OCI-LY7 (cell line): ENCODE measurements at regions not wholly inside any gene's neighbourhood (a gene's known extent, or its start where the extent isn't known, plus 50 kb on each side); places are given as distances from the start of the nearest gene placed in this dataset.

Experiments
- BruUV-seq: library from RNA; stranded (reverse); fragments of 400-500 nt; replicated peaks from 2 replicates; lab custom pipeline; 2021; lab: Mats Ljungman, UMichigan
- CTCF ChIA-PET: fragments of 300-600 bp; sonication (Branson Sonifier 250); formaldehyde crosslinking; loops from one replicate; lab custom pipeline; 2022; ENCODE audit warnings: antibody characterized with exemption; ENCODE audit not compliant: unreplicated experiment; lab: Charles Lee
- POLR2A ChIA-PET: fragments of 300-600 bp; sonication (Branson Sonifier 250); formaldehyde crosslinking; loops from one replicate; lab custom pipeline; 2022; ENCODE audit warnings: antibody characterized with exemption; lab: Charles Lee
- DNase-seq: peaks from one replicate; pipeline ENCODE4 v3.0.0-alpha.2; 2015; ENCODE audit warnings: low spot score
- H2AFZ ChIP-seq: fragments of 200-600 bp; sonication (generic), shearing (Covaris generic); 2 replicates; pipeline ENCODE4 v1.6.1; 2014; ENCODE audit warnings: mild to moderate bottlenecking, antibody characterized with exemption, low read length, moderate library complexity
- H3K27ac ChIP-seq: fragments of 200-600 bp; sonication (generic); 2 replicates; pipeline ENCODE4 v1.5.1; 2014; ENCODE audit warnings: mixed run types, low read depth, mild to moderate bottlenecking, moderate library complexity, low read length, inconsistent platforms; ENCODE audit not compliant: poor library complexity, severe bottlenecking
- H3K36me3 ChIP-seq: fragments of 200-600 bp; sonication (generic); 2 replicates; pipeline ENCODE4 v1.6.1; 2014; ENCODE audit warnings: mild to moderate bottlenecking, antibody characterized with exemption, low read length, moderate library complexity, mixed read lengths; ENCODE audit not compliant: insufficient read depth
- H3K4me1 ChIP-seq: fragments of 200-600 bp; sonication (generic); 2 replicates; pipeline ENCODE4 v1.5.1; 2014; ENCODE audit warnings: mild to moderate bottlenecking, low read length; ENCODE audit not compliant: insufficient read depth, poor library complexity, severe bottlenecking
- H3K4me2 ChIP-seq: fragments of 200-600 bp; sonication (generic); 2 replicates; pipeline ENCODE4 v1.6.1; 2014; ENCODE audit warnings: mild to moderate bottlenecking, low read length
- H3K4me3 ChIP-seq: fragments of 200-600 bp; sonication (generic); 2 replicates; pipeline ENCODE4 v1.5.1; 2014; ENCODE audit warnings: mild to moderate bottlenecking, low read depth, low read length; ENCODE audit not compliant: poor library complexity, severe bottlenecking
- H3K79me2 ChIP-seq: fragments of 200-600 bp; sonication (generic); 2 replicates; pipeline ENCODE4 v1.6.1; 2016; ENCODE audit warnings: low read depth, mild to moderate bottlenecking, low read length, moderate library complexity, mixed read lengths; ENCODE audit not compliant: insufficient read depth
- H3K9me2 ChIP-seq: fragments of 200-600 bp; sonication (generic); 2 replicates; pipeline ENCODE4 v1.6.1; 2016; ENCODE audit warnings: mild to moderate bottlenecking, low read length, mixed read lengths; ENCODE audit not compliant: insufficient read depth
- H3K9me3 ChIP-seq: fragments of 200-600 bp; sonication (generic); 2 replicates; pipeline ENCODE4 v1.6.1; 2014; ENCODE audit warnings: mild to moderate bottlenecking, mixed run types, low read length, mixed read lengths
- H4K20me1 ChIP-seq: fragments of 200-600 bp; sonication (generic); 2 replicates; pipeline ENCODE4 v1.6.1; 2014; ENCODE audit warnings: mild to moderate bottlenecking, antibody characterized with exemption, low read length, moderate library complexity, mixed read lengths; ENCODE audit not compliant: insufficient read depth
- CTCF ChIP-seq: fragments of 200-600 bp; sonication (generic); conservative IDR thresholded peaks from 2 replicates; pipeline ENCODE4 v1.5.1; 2014; ENCODE audit warnings: mild to moderate bottlenecking, antibody characterized with exemption, low read length, moderate library complexity, mixed read lengths
- EZH2phosphoT487 ChIP-seq: fragments of 200-600 bp; sonication (generic); IDR thresholded peaks from 2 replicates; pipeline ENCODE4 v1.6.1; 2018; ENCODE audit warnings: low read depth, borderline replicate concordance, mild to moderate bottlenecking, mixed run types, antibody characterized with exemption, low read length, moderate library complexity, mixed read lengths
- intact Hi-C: fragments of 100-400 bp; cut with micrococcal nuclease; formaldehyde crosslinking; loops from one replicate; pipeline ENCODE4 v1.10.0; 2022; ENCODE audit not compliant: unreplicated experiment

DNA sequence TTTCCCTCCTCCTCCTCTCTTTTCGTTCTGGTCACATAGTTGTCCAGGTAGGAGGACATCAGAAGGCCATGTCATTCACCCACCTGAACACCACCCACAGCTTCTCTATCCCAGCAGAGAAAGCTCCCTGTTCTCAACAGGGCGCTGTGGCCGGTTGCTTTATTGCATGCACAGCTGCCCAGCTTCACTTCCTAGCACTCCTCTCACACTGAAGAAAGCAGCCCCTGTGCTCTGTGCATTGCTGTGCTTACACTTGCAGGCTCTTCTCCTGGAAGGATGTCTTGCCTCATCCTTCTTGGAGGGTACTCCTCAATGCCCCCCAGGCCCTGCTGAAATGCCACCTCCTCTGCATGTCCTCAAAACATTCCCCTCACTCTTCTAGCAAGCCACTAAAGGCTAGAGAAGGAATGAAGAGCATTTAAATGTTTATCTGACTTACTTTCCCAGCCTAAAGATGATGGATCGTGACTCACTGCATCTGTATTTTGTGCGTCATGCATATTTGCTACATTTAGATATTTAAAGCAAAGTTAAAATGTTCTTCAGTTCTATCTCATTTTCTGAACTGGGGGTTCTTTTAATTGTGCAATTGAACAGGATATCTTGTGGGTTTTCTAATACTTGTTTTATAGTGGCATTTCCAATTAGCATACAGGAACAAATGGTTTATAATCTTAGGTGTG is 186.4 kb upstream of the PUDP start:
- Histone ChIP-seq H3K9me3 (no peaks in the 10 kb centered on the region), H3K4me3 (no peak overlapping the region), H4K20me1 (no peaks in the 10 kb centered on the region), H3K79me2 (no peaks in the 10 kb centered on the region), H3K4me1 (no peaks in the 10 kb centered on the region), H3K36me3 (peaks cover 62% of the 10 kb centered on the region), H2AFZ (no peak overlapping the region), H3K9me2 (no peaks in the 10 kb centered on the region), H3K4me2 (no peak overlapping the region), H3K27ac (no peak overlapping the region)
- ChIA-PET POLR2A (no interaction called here), CTCF (no interaction called here)
- intact Hi-C loops = no loop called here
- no peak for DNase-seq
- no TSS peak for BruUV-seq
- TF ChIP-seq CTCF (no peak), EZH2phosphoT487 (no peak)

DNA sequence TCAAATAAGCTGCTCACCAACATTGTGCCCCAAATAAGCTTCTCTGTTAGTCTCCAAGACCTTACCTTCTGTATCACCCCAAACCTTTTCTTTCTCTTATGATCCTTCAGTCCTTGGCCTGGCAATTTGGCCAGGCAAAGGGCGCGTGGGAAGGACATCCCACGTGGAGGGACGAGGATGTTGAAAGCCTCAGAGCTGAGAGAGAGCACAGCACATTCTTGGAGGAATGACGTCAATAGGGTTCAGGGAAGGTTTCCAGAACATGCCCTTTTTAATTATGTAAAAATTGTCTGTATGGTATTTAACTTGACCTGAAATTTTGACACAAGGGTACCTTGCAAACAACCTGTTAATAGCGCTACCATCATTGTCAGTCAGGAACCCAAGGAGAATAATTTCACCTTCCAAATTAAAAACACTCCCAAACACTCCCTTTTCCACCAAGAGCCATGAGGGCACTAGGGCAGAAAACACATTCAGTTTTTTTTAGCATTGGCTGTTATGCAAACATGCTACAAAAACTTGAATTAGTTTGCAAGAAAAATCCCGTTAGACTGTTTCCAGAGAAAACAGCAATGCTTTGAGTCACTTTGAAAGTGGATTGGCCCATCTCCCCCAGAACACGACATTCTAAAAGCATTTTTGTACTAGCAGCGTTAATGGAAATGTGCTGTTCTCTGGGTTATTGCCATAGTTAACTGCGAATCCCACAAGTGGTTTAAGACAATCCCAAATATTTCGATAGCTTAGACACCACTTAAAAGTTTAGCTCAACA is 183.2 kb upstream of the PUDP start:
- Histone ChIP-seq H3K4me3 (no peak overlapping the region), H3K36me3 (peaks cover 72% of the 10 kb centered on the region), H3K9me2 (no peaks in the 10 kb centered on the region), H4K20me1 (no peaks in the 10 kb centered on the region), H2AFZ (no peak overlapping the region), H3K27ac (no peak overlapping the region), H3K4me1 (no peaks in the 10 kb centered on the region), H3K79me2 (no peaks in the 10 kb centered on the region), H3K4me2 (no peak overlapping the region), H3K9me3 (no peaks in the 10 kb centered on the region)
- no peak for DNase-seq
- intact Hi-C loops = no loop called here
- POLR2A ChIA-PET = interaction anchor here (0.6 kb wide), 2 partner anchors 198 to 270 kb away, joined by 3 read pairs; no protein-coding TSS in a partner anchor
- TF ChIP-seq EZH2phosphoT487 = no peak
- TF ChIP-seq CTCF = no peak
- BruUV-seq = no TSS peak
- CTCF ChIA-PET = no interaction called here

- CTCF ChIA-PET = no interaction called here
- Histone ChIP-seq H3K4me2 (no peak overlapping the region), H4K20me1 (no peaks in the 10 kb centered on the region), H3K9me2 (no peaks in the 10 kb centered on the region), H3K4me3 (no peak overlapping the region), H3K79me2 (no peaks in the 10 kb centered on the region), H3K27ac (no peak overlapping the region), H2AFZ (no peak overlapping the region), H3K9me3 (no peaks in the 10 kb centered on the region), H3K36me3 (peaks cover 76% of the 10 kb centered on the region), H3K4me1 (no peaks in the 10 kb centered on the region)
- intact Hi-C loops = no loop called here
- POLR2A ChIA-PET = no interaction called here
- no peak for TF ChIP-seq EZH2phosphoT487
- TF ChIP-seq CTCF = no peak
- DNase-seq = no peak
- no TSS peak for BruUV-seq
Observed at GRCh38 chrX:7330556-7330955, 182.6 kb upstream of the PUDP start.
